ENCODE measurements at regions not wholly inside any gene's neighbourhood (a gene's known extent, or its start where the extent isn't known, plus 50 kb on each side); places are given as distances from the start of the nearest gene placed in this dataset.

GRCh38 chr18:44424645-44425035, 256.0 kb upstream of the SETBP1 start:
- TF ChIP-seq POLR2AphosphoS5 (IDR thresholded peaks at IDR 0.05; ENCODE audit: low read depth, low read length) (no peak), POLR2A (IDR thresholded peaks at IDR 0.05; ENCODE audit: low read depth, low read length) (no peak)
